ENCODE measurements at regions not wholly inside any gene's neighbourhood (a gene's known extent, or its start where the extent isn't known, plus 50 kb on each side); places are given as distances from the start of the nearest gene placed in this dataset.
A peak's percentile ranks its signal among the peaks of the same experiment; 100 is the strongest.
"Not testable (repeated sequence)": the region's sequence is repeated elsewhere in the genome, so short reads cannot be mapped to it uniquely, and the experiment has no call there.

DNA sequence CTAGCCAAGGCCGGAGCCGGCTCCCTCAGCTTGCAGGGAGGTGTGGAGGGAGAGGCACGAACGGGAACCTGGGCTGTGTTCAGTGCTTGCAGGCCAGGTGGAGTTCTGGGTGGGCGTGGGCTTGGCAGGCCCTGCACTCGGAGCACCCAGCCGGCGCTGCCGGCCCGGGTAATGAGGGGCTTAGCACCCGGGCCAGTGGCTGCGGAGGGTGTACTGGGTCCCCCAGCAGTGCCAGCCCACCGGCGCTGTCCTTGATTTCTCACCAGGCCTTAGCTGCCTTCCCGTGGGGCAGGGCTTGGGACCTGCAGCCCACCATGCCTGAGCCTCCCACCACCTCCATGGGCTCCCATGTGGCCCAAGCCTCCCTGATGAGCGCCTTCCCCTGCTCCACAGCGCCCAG lies 430.5 kb upstream of the API5 start:
- not testable (repeated sequence) for DNase-seq

DNA sequence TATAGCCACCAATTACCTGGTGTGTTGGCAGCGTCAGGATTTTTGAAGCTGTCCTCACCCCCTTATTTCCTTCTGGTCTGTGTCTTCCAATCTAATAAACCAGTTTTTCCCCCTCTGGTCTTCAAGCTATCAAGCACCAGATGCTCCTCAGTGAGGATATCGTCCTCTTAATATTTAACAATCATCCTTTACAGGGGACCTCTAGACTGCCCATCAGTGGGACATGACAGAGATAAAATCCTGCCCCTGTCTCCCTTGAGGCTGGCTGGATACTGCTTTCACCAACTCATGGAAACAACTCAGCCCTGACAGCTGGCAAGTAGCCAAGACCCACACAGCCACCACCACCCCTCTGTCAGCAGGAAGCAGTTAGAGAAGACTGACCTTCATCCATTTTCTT lies 421.0 kb upstream of the API5 start:
- DNase-seq, result no peak

DNA sequence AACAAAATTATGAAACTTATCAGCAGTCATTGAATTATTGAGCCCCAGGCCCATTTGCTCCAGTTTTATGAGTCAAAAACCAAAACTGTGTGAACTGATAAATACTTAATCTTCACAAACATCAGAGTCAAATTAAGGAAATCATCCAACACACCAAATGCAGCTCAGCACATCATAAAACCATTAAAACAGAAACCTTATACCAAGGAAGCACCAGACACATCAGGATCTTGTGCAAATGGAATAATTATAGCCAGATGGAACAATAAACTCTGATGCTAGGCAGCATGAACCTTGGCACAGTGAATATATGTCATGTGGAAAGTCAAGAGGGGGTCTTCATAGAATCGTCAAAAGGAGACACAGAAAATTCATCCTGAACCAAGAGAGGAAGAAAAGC lies 410.7 kb upstream of the API5 start:
- no peak for DNase-seq

DNA sequence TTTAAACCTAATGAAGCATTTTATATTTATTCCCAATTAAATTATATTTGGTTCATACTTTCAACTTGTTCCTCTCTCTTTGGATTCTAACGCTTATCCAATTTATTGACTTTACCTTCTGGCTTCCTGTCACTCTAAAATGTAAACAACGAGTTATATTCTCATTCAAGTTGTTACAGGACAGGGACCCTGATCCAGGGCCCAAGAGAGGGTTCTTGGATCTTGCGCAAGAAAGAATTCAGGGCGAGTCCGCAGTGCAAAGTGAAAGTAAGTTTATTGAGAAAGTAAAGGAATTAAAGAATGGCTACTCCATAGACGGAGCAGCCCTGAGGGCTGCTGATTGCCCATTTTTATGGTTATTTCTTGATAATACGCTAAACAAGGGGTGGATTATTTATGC lies 405.6 kb upstream of the API5 start:
- DNase-seq, result peak; percentile 58

DNA sequence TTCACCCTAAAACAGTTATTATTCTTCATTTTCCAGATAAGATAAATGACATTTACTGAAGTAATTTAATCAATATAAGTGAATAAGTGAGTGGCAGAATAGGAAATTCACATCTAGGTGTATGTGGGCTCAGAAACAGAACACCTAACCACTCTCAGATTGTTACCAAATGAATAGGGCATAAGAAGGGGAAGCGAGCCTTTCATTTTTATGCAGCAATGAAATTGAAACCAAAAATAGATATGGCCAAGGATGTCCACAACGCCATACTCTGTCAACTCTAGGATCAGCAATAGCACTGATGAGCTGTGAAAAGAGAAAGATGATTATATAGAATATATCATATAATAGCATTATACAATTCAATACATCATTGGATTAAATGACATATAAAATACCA lies 398.1 kb upstream of the API5 start:
- DNase-seq, result no peak

DNA sequence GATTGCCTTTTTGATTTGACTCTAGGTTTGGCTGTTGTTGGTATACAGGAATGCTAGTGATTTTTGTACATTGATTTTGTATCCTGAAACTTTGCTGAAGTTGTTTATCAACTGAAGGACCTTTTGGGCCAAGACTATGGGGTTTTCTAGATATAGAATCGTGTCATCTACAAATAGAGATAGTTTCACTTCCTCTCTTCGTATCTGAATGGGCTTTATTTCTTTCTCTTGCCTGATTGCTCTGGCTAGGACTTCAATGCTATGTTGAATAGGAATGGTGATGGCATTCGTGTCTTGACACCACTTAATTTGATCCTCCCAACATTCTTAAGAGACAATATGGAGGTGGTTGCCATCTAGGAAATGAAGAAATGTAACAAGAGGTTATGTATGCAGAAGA lies 388.1 kb upstream of the API5 start:
- DNase-seq, result no peak

DNA sequence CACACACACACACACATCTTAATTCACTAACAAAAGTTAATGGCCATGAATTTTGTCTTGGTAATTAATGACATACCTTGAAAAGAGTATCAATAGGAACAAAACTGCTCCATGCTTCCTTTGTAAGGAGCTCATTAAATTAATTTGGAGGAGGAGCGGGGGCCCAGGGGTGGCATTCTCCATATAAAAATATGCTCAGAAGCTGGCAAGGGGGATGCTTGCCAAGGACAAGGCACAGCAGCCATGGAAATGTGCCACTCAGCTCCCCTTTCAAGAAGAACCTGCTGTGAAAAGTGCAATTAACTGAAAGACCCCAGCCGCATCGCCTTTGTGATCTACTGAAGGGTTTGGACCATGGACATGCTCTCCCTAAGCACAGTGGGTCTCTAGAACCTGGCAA lies 385.9 kb upstream of the API5 start:
- DNase-seq, result no peak

DNA sequence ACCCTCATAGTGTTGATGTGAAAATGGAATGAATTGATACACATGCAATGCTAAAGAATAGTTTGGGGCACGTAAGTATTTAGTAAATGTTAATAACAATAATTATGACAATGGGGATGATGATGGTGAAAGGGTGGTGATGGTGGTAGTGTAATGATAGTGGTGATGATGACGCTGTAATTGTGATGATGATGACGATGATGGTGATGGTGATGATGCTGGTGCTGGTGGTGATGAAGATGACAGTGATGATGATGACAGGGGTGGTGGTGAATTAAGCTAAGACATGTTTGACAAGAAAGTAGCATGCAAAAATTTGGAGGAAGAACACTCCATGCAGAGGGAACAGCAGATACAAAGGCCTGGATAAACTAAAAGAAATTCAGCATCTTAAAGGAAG lies 364.4 kb upstream of the API5 start:
- no peak for DNase-seq

DNA sequence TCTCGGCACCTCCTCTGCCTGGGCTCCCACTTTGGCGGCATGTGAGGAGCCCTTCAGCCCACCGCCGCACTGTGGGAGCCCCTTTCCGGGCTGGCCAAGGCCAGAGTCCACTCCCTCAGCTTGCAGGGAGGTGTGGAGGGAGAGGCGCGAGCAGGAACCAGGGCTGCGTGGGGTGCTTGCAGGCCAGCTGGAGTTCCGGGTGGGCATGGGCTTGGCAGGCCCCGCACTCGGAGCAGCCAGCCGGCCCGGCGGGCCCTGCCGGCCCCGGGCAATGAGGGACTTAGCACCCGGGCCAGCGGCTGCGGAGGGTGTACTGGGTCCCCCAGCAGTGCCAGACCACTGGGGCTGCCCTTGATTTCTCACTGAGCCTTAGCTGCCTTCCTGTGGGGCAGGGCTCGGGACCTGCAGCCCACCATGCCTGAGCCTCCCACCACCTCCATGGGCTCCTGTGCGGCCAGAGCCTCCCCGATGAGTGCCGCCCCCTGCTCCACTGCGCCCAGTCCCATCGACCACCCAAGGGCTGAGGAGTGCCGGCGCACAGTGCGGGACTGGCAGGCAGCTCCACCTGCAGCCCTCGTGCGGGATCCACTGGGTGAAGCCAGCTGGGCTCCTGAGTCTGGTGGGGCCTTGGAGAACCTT lies 361.9 kb upstream of the API5 start:
- DNase-seq, result not testable (repeated sequence)

DNA sequence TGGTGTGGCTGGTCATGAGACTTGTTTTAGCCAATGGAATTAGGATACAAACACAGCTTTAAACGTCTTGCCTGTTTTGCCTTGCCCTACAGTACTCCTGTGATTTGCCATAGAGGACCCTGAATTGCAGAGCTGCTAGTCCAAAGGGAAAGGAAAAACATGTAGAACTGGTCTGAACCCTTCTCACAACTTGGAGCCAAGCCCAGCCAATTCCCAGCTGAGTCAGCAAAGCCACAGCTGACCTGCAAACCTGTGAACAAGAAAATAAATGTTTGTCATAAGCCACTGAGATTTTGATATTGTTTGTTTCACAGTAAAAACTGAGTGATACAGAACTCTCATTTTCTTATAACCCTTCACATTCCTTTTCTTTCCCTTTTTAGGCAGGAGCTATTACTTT lies 360.5 kb upstream of the API5 start:
- DNase-seq, result no peak

DNA sequence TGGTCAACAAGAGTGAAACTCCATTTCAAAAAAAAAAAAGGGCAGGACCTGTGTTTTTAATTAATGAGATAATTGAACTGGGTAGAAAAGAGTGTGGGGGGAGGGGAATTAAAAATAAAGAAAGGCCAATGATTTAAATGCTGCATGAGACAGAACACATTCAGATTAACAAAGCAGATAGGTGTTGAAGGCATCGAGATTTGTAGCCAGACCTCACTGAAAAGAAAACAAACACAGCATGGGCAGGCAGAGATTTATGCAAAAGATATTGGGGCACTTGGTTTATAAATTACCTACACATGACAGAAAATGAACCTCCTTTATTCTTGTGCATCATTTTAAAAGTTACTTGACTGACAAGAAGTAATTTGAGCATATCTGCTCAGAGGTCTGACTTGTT lies 354.0 kb upstream of the API5 start:
- DNase-seq, result no peak

DNA sequence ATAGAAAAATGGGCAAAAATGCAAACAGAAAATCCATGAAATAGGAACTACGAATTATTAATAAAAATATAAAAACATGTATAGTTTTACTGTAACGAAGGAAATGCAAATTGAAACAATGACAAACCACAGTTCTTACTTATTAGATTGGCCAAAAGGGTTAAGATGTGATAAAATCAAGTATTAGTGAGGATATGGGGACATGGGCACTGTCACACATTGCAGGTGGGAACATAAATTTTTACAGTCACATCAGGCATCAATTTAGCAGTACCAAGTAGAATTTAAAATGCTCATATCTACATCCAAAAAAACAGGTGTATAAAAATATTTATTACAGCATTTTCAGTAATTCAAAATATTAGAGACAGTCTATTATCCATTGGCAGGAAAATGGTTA lies 353.2 kb upstream of the API5 start:
- DNase-seq, result no peak

DNA sequence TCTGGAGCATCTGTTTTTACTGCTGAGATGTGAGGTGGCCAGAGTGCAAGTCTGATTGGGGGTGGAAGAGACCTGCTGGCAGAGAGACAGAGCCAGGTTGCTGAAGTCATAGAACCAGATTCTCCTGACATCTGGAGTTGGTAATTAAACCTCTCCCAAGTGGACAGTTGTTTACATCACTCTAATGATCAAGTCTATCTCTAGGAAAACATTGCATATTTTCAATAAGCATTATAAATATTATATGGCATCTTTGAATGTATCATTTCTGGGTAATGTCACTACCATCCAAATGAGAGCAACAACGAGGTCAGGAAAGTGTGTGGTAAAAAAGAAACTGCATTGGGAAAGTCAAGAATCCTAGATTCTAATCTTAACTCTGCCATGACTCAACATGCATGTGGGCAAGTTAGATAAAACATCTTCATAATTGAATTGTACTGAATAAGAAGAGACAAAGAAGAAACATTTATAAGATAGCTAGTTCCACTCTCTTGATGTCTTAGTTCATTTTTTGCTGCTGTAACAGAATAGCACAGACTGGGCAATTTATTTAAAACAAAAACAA lies 351.2 kb upstream of the API5 start:
- peak; percentile 24 for DNase-seq

DNA sequence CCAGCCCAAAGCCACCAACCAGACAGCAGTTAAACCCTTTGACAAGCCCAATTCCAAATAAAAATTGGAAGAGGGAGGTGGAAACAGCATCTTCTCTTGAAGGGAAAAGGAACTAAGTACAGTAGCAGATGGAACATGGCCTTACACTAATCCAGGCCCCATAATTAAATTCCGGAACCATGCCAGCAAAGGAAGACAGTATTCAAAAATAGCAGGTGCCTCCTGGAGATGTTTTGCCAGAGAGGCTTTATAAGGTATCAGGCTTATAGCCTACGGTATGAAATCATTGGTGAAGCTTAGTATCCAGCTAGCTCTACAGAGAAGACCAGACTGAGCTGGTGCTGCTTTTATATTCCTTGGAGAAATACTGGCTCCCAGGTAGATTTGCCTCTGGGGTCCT lies 344.1 kb upstream of the API5 start:
- no peak for DNase-seq

DNA sequence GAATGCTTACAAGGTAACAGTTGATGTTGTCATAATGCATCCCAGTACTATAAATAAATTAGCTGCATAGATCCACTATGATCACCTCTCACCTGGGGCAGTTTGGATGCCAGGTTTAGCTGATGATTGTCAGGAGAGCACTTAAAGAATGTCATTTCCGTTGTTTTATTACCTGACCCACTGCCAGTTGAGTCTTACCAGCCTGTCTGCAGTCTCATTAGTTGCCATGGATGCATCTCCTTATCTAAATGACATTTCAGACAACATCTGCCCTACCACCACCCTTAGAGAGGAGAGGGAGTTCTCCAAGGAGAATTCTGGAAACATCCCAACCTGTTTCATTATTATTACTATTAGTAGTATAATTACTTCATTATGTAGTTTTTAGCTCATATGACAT lies 339.1 kb upstream of the API5 start:
- no peak for DNase-seq

DNA sequence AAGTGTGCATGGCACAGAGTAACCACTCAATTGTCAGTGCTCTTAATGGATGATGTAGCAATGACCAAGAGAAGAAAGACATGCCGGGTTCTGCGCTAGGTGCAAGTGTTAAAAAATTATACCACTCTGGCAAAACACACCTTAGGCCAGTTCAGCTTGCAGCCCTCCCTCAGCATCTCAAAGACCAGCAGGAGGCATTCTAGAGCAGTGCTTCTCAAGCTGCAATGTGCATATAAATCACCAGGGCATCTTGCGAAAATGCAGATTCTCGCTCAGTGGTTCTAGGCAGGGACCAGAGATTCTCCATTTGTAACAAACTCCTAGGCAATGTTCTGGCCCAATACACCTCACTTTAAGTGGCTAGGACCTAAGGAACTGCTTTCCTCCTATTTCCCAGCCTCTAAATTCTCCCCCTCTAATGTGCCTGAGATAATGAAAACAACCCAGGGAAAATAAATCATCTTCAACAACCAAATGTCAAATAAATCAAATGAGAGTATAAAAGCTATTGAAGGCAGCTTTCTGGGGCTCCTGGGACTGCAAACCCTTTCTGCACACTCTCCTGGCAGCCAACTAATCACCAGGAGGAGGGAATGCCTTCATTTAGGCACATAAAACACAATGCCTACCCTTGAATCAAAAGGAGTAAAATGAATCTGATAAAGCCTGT lies 337.2 kb upstream of the API5 start:
- DNase-seq, result no peak

DNA sequence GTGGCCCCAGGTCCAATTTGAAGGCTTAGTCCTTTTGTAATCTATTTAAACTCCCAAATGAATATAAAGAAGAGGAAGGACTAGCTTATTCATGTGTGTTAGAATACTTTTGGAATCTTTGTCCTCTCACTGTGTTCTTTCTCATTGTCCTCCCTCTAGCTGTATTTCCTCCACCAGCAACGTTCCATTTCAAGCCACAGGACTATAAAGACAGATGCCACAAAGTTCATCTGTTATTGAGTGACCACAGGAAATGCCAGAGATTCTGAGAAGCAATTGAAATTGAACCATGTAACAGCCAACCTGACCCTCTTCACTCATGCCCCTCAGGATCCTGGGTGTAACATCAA lies 336.6 kb upstream of the API5 start:
- DNase-seq, result no peak

DNA sequence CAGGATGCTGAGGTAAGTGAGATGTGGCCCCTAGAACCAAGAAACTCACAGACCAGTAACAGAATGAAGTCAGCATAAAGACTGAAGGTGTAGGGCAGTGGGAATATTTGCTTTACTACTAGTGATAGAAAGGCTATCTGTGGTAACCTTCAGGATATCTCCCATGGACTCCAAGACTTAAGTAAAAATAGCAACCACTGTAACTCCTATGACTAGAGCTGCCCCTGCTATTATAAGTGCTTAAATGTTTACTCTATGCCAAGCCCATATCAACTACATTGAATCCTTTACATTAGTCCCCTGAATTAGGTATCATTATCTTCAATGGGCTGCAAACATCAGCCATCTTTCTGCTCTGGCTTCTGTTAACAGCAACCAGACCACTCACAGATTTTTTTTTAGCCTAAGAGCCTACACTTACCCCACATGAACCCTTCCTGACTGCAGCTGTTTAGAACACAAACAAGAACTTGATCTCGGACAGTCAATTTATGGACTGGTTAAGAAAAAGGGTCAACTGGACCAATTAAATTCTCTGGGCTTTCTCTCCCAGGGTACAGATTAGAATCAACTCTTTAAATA lies 335.1 kb upstream of the API5 start:
- no peak for DNase-seq

DNA sequence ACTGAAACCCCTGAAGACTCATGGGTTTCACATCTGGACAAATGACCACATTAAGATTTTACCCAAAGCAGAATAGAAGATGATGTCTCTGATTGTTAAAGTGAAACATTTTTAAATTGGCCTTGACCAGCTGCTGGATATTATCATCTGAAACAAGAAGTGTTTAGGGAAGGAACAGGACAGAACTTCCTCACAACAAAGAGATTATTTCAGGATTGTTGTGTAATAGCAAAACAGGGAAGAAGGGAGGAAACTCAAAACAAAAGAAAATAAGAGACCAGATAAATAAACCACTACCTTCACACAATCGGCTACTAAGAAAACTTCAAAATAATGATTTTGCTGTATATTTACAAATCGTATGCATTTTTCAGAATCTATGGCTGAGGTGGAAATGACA lies 319.2 kb upstream of the API5 start:
- DNase-seq, result no peak

DNA sequence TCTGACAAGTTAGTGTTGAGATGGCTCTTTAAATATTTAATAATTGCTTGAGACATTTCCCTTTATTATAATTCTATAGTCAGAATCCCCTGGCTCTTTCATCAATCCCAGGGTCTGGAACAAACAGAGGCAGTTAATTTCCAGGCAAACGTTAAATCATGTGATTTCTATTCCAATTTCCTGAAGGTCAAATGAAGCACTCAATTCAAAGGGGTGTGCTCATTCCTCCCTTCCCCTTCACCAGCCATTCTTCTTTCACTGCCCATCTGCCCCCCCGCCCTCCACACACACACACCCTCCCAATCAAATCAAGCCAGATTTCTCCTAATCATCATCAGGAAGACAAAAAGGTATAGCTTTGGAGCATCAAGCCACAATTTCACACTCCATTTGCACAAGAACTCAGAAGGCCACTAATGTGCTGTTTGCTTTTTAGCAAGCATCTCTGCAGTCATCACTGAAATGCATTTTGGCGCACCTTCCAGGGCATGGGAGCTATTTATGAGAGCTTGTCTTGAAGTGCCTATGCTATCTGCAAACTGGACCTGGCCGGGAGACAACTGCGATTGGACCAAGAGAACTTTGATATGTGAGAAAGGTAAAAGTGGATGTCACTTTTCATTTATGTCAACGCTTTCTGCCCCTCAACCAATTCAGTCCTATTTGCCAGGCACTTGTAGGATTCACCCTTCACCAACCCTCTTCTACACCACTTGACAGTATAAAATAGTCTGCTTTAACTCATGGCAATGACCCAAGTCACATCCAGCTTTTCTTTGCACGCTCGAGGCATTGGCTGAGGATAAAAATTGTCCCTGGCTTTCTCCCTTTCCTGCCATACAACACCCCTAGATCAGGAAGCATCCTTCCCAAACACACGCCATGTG lies 315.1 kb upstream of the API5 start:
- DNase-seq, result no peak

DNA sequence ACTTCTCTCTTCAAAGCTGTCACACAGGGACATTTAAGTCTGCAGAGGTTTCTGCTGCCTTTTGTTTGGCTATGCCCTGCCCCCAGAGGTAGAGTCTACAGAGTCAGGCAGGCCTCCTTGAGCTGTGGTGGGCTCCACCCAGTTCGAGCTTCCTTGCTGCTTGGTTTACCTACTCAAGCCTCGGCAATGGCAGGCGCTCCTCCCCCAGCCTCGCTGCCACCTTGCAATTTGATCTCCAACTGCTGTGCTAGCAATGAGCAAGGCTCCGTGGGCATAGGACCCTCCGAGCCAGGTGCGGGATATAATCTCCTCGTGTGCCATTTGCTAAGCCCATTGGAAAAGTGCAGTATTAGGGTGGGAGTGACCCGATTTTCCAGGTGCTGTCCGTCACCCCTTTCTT lies 306.9 kb upstream of the API5 start:
- DNase-seq, result not testable (repeated sequence)

DNA sequence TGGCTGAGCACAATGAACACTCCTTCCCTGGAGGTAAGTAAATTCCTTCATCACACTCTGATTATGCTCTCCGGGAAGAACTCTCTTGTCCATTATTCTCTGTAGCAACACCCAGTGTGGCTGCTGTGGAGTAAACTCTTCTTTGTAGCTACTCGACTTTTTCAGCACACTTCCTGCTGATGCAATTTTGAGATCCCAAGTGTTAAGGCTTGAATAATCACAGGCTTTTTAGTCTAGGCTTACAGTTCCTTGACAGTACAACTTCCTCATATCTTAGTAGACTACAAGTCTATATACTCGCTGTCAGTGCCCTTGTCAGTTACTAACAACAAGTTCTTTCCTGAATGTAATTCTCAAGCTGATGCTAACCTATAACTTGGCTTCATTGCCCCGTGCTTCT lies 301.8 kb upstream of the API5 start:
- DNase-seq, result peak; percentile 77

DNA sequence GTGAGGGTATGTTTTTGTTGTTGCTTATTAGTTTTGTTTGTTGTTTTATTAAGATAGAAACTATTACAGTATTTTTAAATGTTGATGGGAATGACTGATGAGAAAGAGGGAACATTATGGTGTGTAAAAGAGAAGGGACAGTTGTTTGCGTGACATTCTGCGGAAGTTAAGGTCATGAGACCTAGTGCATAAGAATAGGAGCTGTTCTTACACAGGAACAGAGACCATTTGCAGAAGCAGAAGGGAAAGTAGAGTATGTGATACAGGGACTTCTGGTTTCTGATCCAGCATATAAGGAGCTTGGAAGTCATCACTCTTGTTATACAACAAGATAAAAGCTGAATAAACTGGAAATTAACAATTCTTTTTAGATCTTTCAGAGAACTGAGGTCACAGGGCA lies 299.2 kb upstream of the API5 start:
- peak; percentile 14 for DNase-seq

DNA sequence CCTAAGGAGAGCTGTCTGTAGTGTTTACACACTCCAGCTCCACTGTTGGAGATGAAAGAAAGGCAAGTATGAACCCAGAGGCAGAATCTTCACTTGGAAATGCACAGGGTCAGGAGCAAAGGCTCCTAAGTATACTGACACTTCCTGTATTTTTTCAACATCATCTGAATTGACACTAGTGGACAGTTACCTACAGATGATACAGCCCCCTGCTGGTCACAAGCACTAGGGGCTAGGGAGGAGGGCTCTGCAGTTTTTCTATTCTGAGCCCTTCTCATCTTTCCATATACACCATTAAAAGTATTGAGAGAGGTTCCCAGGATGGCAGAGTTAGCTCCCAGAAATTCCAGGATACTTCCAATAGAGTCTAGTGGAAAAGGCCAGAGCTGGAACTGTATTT lies 290.3 kb upstream of the API5 start:
- DNase-seq, result peak; percentile 58
